ENCODE measurements at regions not wholly inside any gene's neighbourhood (a gene's known extent, or its start where the extent isn't known, plus 50 kb on each side); places are given as distances from the start of the nearest gene placed in this dataset.
"Not testable (repeated sequence)": the region's sequence is repeated elsewhere in the genome, so short reads cannot be mapped to it uniquely, and the experiment has no call there.

DNA sequence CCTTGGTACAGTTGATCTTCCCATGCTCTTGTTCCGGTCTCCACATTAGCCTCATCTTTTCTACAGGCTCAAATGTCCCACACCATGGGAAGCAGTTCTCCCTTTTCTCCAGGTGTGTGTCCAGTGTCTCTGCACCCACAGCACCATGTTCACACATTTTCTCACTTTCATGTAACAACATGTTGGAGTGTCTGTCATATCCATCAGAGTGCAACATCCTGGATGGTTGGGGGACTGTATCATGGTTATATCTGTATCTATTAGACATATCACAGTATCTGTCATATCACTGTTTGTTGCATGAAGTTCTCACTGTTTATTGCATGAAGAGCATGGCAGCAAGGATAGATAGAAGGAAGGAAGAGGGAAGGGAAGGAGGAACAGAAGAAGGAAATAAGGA is 635.6 kb downstream of the EPM2A start:
- TF ChIP-seq, protein P1, sequence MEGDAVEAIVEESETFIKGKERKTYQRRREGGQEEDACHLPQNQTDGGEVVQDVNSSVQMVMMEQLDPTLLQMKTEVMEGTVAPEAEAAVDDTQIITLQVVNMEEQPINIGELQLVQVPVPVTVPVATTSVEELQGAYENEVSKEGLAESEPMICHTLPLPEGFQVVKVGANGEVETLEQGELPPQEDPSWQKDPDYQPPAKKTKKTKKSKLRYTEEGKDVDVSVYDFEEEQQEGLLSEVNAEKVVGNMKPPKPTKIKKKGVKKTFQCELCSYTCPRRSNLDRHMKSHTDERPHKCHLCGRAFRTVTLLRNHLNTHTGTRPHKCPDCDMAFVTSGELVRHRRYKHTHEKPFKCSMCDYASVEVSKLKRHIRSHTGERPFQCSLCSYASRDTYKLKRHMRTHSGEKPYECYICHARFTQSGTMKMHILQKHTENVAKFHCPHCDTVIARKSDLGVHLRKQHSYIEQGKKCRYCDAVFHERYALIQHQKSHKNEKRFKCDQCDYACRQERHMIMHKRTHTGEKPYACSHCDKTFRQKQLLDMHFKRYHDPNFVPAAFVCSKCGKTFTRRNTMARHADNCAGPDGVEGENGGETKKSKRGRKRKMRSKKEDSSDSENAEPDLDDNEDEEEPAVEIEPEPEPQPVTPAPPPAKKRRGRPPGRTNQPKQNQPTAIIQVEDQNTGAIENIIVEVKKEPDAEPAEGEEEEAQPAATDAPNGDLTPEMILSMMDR (conservative IDR thresholded peaks at IDR 0.05; ENCODE audit: low read length) = no peak
- DNase-seq (ENCODE audit: low read depth) = no peak
- H3K4me3 ChIP-seq (ENCODE audit: low read length) = no peak overlapping the region

DNA sequence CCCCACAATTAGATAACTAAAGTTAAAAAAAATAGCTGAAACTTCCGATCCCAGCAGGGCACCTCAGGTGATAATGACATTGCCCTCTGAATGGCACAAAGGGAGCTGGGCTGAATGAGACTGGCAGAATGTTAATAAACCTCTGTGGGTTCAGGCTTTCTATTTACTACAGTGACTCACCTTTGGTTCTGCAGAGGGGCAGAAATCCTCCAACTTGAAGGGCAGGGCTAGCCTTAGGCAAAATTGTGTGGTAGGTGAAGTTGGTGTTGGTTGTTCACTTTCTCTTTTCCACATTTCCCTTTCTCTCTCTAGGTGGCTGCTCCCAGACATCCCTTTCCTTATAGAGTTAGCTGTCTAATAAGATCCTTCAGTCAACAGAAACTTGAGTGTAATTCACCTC is 625.2 kb downstream of the EPM2A start:
- no peak overlapping the region for H3K4me3 ChIP-seq (ENCODE audit: low read length)
- TF ChIP-seq, protein P1 (conservative IDR thresholded peaks at IDR 0.05; ENCODE audit: low read length) = no peak
- DNase-seq (ENCODE audit: low read depth) = no peak

DNA sequence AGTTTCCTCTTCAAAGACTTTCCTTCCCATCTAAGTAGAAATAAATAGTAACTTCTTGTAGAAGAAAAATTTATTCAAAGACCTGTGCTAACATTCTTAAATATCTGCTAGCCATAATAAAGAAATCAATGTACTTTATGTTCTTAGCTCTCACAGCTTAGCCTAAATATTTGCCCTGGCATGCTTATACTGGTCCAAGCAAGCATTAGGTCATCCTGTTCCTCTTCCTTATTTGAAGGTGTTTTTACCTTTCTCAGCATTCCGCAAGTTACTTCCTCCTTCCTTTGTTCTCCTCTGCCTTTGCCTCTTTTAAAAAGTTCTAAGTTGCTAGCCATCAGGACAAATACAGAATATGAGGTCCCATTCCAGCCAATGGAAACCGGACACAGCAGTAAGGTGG is 623.9 kb downstream of the EPM2A start:
- H3K4me3 ChIP-seq (ENCODE audit: low read length); DNase-seq (ENCODE audit: low read depth): not testable (repeated sequence)

DNA sequence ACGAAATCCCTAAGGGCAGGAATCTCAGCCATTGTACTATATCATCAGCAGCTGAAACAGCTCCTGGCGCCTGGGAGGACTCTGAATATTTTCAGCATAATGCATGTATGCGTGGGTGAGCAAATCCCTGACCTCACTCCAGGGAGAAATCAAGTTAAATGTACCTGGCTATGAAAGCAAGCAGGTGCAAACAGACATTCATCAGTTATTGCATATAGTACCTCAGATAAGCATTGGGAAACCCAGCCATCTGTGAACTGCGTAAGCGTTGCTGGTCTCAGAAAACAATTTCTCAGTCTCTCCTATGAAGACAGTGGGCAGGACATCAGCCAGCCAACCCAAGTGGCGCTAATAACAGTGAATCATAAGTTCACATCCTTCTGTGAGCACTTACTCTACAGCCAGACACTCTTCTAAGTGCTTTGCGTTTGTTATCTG is 622.6 kb downstream of the EPM2A start:
- H3K4me3 ChIP-seq (ENCODE audit: low read length) = no peak overlapping the region
- TF ChIP-seq, protein P1 (conservative IDR thresholded peaks at IDR 0.05; ENCODE audit: low read length) = no peak
- peak; percentile 5 for DNase-seq (ENCODE audit: low read depth)

DNA sequence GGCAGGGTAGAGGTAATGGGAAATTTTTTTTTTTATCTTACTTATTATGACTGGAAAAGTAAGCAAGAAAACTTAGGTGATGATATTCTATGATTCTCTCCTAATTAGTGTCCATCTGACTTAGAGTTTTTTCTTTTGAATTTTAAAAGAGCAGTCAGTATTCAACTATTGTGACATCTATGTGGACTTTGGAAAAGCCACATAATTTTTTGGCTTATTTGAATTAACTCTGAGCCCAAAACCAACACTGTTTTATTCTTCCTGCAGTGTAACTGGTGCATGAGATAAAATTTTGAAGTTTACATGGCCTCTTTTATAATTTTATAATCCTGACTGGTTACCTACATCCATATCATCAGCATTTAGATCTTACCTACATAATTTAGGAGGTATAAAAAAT is 619.7 kb downstream of the EPM2A start:
- DNase-seq (ENCODE audit: low read depth) = no peak
- TF ChIP-seq, protein P1 (conservative IDR thresholded peaks at IDR 0.05; ENCODE audit: low read length) = no peak
- H3K4me3 ChIP-seq (ENCODE audit: low read length) = no peak overlapping the region

DNA sequence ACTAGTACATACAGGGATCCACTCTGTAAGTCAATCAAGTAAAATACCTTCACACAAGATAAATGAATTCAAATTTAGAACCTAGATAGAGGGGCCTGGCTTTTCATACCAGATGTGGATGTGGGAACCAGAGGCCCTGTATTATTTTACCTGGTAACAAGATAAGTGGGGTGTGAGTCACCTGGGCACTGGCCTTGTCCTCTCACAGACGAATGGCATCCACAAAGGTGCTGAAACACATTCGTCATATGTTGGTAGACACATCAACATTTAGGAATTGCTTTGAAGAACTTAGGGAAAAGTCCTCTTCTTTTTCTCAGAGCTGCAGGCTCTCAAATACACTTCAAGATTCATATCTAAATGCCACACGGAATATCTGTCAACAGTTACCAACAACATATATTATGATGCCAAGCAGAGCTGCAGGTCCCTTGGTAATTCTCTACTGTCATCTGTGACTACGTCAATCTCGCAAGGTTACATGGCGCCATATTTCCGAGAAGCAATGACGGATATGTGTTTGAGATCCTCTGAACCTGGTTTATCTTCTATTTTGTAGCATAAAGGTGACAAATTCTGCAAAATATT is 618.6 kb downstream of the EPM2A start:
- H3K4me3 ChIP-seq (ENCODE audit: low read length) = no peak overlapping the region
- DNase-seq (ENCODE audit: low read depth) = no peak
- TF ChIP-seq, protein P1 (conservative IDR thresholded peaks at IDR 0.05; ENCODE audit: low read length) = no peak

DNA sequence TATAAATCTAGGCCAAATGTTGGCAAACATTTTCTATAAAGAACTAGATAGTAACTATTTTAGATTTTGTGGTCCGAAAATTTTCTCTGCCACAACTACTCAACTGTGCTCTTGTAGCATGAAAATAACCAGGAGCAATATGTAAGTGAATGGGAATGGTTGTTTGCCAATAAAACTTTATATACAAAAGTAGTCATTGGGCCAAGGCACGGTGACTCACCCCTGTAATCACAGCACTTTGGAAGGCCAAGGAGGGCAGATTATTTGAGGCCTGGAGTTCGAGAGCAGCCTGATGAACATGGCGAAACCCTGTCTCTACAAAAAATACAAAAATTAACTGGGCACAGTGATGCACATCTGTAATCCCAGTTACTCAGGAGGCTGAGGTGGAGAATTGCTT is 617.1 kb downstream of the EPM2A start:
- H3K4me3 ChIP-seq (ENCODE audit: low read length) = no peak overlapping the region
- TF ChIP-seq, protein P1 (conservative IDR thresholded peaks at IDR 0.05; ENCODE audit: low read length) = no peak
- DNase-seq (ENCODE audit: low read depth) = no peak

DNA sequence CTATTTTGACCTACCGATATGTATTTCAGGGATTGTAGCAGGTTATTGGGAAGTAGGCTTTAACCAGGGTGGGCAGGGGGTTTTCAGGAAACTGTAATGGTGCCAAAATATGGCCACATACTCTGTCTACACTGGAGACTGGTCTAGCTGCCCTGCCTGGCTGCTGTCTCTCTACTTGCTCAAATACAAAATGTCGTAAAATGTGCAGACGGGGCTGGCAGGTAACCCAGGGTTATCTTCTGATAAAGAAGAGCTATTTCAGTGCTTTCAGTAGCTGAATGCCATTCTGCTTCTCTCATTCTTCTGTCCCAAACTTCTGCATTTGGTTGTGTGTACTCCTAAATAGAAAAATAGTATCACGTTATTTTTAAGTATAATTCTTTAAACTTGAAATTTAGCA is 616.2 kb downstream of the EPM2A start:
- no peak overlapping the region for H3K4me3 ChIP-seq (ENCODE audit: low read length)
- no peak for DNase-seq (ENCODE audit: low read depth)
- TF ChIP-seq, protein P1 (conservative IDR thresholded peaks at IDR 0.05; ENCODE audit: low read length) = no peak

Measured in AG10803 (cell line).